Vagina (tissue), 2 donors: ENCODE measurements at regions not wholly inside any gene's neighbourhood (a gene's known extent, or its start where the extent isn't known, plus 50 kb on each side); places are given as distances from the start of the nearest gene placed in this dataset.

ENCODE experiments used
- DNase-seq, 2 donors: peaks; one replicate each; pipeline ENCODE4 v3.0.0-alpha.2; 2017; ENCODE audit errors: extremely low spot score in 2 of 2
- H3K27ac ChIP-seq: fragments of 200-600 bp; sonication (generic); one replicate; pipeline ENCODE4 v1.5.1; 2019
- H3K27me3 ChIP-seq: fragments of 200-600 bp; sonication (generic); one replicate; pipeline ENCODE4 v1.5.1; 2019
- H3K36me3 ChIP-seq, 2 donors: fragments of 200-600 bp; sonication (generic); one replicate each; pipeline ENCODE4 v1.5.1; 2017 to 2019
- H3K4me1 ChIP-seq: fragments of 200-600 bp; sonication (generic); one replicate; pipeline ENCODE4 v1.5.1; 2019
- H3K4me3 ChIP-seq, 2 donors: fragments of 200-600 bp; sonication (generic); 1 replicate in 1 of 2; 2 replicates in 1 of 2; pipeline ENCODE4 v1.5.1; 2016 to 2019
- H3K9me3 ChIP-seq: fragments of 200-600 bp; sonication (generic); one replicate; pipeline ENCODE4 v1.5.1; 2019
- POLR2A ChIP-seq, 2 donors: fragments of 450-650 bp; IDR thresholded peaks; one replicate each; pipeline ENCODE4 v1.6.1; 2017; ENCODE audit warnings: antibody characterized with exemption in 2 of 2, mild to moderate bottlenecking in 2 of 2, moderate library complexity in 2 of 2
- POLR2AphosphoS5 ChIP-seq, 2 donors: sonication (generic); formaldehyde crosslinking; IDR thresholded peaks; one replicate each; pipeline ENCODE4 v1.9.0; 2017; ENCODE audit warnings: antibody characterized with exemption in 2 of 2, mild to moderate bottlenecking in 2 of 2, low read depth in 1 of 2; ENCODE audit not compliant: insufficient read depth in 1 of 2
- intact Hi-C: fragments of 100-400 bp; cut with DNase I; formaldehyde crosslinking; loops from one replicate; pipeline ENCODE4 v1.15.1; 2023
- TF ChIP-seq, protein P1 (sequence below), 3 experiments: fragments of 450-650 bp in 2 of 3; fragments of 200-600 bp in 1 of 3; sonication (generic) in 1 of 3; IDR thresholded peaks; one replicate each; pipeline ENCODE4 v1.5.1; 2017 to 2019; ENCODE audit warnings: antibody characterized with exemption in 3 of 3, mild to moderate bottlenecking in 2 of 3, moderate library complexity in 2 of 3

DNA sequence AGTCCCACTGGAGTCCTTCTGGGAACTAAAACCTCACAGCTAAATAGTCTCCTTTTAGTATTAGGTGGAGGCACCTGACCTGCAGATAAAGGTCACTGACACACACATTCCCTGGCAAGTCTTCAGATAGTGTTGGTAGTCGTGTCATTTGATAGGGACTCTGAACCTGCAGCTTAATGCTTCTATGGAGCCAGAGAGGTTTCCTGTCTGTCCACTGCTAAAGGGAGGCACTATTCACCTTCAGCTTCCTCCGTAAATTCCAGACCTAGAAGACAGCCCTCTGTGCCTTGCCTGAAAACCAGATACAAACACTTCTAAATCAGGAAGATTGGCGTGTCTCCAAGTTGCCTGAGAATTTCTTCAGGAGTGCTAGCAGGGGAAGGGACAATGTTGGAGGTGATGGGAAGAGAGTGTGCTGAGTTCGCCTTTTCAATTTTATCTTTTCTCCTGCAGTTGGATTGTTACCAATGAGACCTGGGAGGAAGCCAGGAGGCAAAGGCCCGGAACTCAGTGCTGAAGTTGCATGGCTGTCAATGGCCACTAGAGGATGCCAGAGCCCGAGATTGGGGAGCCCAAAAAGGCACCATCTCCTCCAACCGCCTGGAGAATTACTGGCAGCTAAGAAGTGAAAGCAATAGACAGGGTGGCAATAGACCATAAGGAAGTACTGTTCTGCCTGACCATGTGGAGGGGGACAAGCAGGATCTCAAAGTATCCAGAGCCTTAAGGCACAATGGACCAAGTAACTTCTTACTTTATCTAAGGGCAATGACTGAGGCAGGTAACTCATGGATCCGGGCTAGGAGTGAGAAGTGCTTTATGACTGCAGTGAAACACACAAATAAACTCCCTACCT lies 81.6 kb upstream of the SCAF11 start:
- no peaks in the 10 kb centered on the region for H3K27me3 ChIP-seq
- H3K36me3 ChIP-seq: no peaks in the 10 kb centered on the region
- no peak for TF ChIP-seq POLR2AphosphoS5 (IDR thresholded peaks at IDR 0.05; ENCODE audit: insufficient read depth in 1 of 2, low read depth in 1 of 2)
- TF ChIP-seq, protein P1, sequence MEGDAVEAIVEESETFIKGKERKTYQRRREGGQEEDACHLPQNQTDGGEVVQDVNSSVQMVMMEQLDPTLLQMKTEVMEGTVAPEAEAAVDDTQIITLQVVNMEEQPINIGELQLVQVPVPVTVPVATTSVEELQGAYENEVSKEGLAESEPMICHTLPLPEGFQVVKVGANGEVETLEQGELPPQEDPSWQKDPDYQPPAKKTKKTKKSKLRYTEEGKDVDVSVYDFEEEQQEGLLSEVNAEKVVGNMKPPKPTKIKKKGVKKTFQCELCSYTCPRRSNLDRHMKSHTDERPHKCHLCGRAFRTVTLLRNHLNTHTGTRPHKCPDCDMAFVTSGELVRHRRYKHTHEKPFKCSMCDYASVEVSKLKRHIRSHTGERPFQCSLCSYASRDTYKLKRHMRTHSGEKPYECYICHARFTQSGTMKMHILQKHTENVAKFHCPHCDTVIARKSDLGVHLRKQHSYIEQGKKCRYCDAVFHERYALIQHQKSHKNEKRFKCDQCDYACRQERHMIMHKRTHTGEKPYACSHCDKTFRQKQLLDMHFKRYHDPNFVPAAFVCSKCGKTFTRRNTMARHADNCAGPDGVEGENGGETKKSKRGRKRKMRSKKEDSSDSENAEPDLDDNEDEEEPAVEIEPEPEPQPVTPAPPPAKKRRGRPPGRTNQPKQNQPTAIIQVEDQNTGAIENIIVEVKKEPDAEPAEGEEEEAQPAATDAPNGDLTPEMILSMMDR (IDR thresholded peaks at IDR 0.05): peak in 2 of 3 experiments; percentile 70 to 75
- TF ChIP-seq POLR2A (IDR thresholded peaks at IDR 0.05): no peak
- H3K27ac ChIP-seq: no peak overlapping the region
- DNase-seq: no peak
- no peaks in the 10 kb centered on the region for H3K4me1 ChIP-seq
- H3K9me3 ChIP-seq: no peaks in the 10 kb centered on the region
- intact Hi-C loops: no loop called here
- H3K4me3 ChIP-seq: no peak overlapping the region

DNA sequence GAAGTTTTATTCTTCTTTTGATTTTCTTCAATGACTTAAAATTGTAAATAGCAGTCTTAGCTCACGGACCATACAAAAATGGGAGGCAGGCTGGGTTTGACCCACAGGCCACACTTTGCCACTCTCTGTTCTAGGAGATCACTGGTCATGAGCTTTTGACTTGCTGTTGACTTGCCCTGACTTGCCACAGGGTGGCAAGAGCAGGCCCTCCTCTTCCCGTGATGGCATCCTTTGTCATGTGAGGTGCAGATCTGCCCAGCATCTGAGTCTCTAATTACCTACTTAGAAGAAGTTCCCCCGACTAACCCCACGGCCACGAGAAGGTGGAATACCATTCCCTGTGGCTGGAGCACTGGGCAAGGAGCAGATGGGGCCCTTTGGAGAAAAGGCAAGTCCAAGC lies 81.0 kb upstream of the SCAF11 start:
- DNase-seq: no peak
- Histone ChIP-seq H3K4me1 (no peaks in the 10 kb centered on the region), H3K9me3 (no peaks in the 10 kb centered on the region), H3K4me3 (no peak overlapping the region), H3K36me3 (no peaks in the 10 kb centered on the region), H3K27me3 (no peaks in the 10 kb centered on the region), H3K27ac (no peak overlapping the region)
- intact Hi-C loops: no loop called here
- TF ChIP-seq, protein P1 (IDR thresholded peaks at IDR 0.05): no peak
- TF ChIP-seq POLR2AphosphoS5 (IDR thresholded peaks at IDR 0.05; ENCODE audit: insufficient read depth in 1 of 2, low read depth in 1 of 2): no peak
- TF ChIP-seq POLR2A (IDR thresholded peaks at IDR 0.05): no peak

- H3K36me3 ChIP-seq: no peaks in the 10 kb centered on the region
- H3K4me1 ChIP-seq: no peaks in the 10 kb centered on the region
- intact Hi-C loops: no loop called here
- TF ChIP-seq POLR2AphosphoS5 (IDR thresholded peaks at IDR 0.05; ENCODE audit: insufficient read depth in 1 of 2, low read depth in 1 of 2) (no peak), POLR2A (IDR thresholded peaks at IDR 0.05) (no peak)
- TF ChIP-seq, protein P1 (IDR thresholded peaks at IDR 0.05): no peak
- no peaks in the 10 kb centered on the region for H3K27me3 ChIP-seq
- no peaks in the 10 kb centered on the region for H3K9me3 ChIP-seq
- no peak overlapping the region for H3K4me3 ChIP-seq
- no peak overlapping the region for H3K27ac ChIP-seq
- no peak for DNase-seq
Observed at GRCh38 chr12:46067094-46067493, 76.7 kb upstream of the SCAF11 start.

- no peaks in the 10 kb centered on the region for H3K9me3 ChIP-seq
- no peak overlapping the region for H3K4me3 ChIP-seq
- no peaks in the 10 kb centered on the region for H3K36me3 ChIP-seq
- TF ChIP-seq, protein P1 (IDR thresholded peaks at IDR 0.05): no peak
- TF ChIP-seq POLR2AphosphoS5 (IDR thresholded peaks at IDR 0.05; ENCODE audit: insufficient read depth in 1 of 2, low read depth in 1 of 2) (no peak), POLR2A (IDR thresholded peaks at IDR 0.05) (no peak)
- intact Hi-C loops: no loop called here
- H3K4me1 ChIP-seq: no peaks in the 10 kb centered on the region
- no peak overlapping the region for H3K27ac ChIP-seq
- H3K27me3 ChIP-seq: no peaks in the 10 kb centered on the region
- DNase-seq: no peak
Observed at GRCh38 chr12:46065412-46066166, 75.2 kb upstream of the SCAF11 start.
